ENCODE measurements at regions not wholly inside any gene's neighbourhood (a gene's known extent, or its start where the extent isn't known, plus 50 kb on each side); places are given as distances from the start of the nearest gene placed in this dataset.

GRCh38 chr5:60503771-60504170 is 196.2 kb downstream of the DEPDC1B start:
- H3K27ac Mint-ChIP-seq (ENCODE audit: unreplicated experiment), result no peak overlapping the region
- H3K27me3 Mint-ChIP-seq (ENCODE audit: unreplicated experiment), result peaks cover under 1% of the 10 kb centered on the region
- H3K4me1 Mint-ChIP-seq (ENCODE audit: low read depth, unreplicated experiment), result peaks cover 13% of the 10 kb centered on the region
- no peaks in the 10 kb centered on the region for H3K9me3 Mint-ChIP-seq (ENCODE audit: unreplicated experiment)
- H3K4me3 Mint-ChIP-seq (ENCODE audit: unreplicated experiment), result no peak overlapping the region
- TF ChIP-seq, protein P1, sequence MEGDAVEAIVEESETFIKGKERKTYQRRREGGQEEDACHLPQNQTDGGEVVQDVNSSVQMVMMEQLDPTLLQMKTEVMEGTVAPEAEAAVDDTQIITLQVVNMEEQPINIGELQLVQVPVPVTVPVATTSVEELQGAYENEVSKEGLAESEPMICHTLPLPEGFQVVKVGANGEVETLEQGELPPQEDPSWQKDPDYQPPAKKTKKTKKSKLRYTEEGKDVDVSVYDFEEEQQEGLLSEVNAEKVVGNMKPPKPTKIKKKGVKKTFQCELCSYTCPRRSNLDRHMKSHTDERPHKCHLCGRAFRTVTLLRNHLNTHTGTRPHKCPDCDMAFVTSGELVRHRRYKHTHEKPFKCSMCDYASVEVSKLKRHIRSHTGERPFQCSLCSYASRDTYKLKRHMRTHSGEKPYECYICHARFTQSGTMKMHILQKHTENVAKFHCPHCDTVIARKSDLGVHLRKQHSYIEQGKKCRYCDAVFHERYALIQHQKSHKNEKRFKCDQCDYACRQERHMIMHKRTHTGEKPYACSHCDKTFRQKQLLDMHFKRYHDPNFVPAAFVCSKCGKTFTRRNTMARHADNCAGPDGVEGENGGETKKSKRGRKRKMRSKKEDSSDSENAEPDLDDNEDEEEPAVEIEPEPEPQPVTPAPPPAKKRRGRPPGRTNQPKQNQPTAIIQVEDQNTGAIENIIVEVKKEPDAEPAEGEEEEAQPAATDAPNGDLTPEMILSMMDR (IDR thresholded peaks at IDR 0.05; ENCODE audit: partially characterized antibody, unreplicated experiment), result no peak
- DNase-seq, result no peak
- H3K36me3 Mint-ChIP-seq (ENCODE audit: unreplicated experiment), result no peaks in the 10 kb centered on the region

DNA sequence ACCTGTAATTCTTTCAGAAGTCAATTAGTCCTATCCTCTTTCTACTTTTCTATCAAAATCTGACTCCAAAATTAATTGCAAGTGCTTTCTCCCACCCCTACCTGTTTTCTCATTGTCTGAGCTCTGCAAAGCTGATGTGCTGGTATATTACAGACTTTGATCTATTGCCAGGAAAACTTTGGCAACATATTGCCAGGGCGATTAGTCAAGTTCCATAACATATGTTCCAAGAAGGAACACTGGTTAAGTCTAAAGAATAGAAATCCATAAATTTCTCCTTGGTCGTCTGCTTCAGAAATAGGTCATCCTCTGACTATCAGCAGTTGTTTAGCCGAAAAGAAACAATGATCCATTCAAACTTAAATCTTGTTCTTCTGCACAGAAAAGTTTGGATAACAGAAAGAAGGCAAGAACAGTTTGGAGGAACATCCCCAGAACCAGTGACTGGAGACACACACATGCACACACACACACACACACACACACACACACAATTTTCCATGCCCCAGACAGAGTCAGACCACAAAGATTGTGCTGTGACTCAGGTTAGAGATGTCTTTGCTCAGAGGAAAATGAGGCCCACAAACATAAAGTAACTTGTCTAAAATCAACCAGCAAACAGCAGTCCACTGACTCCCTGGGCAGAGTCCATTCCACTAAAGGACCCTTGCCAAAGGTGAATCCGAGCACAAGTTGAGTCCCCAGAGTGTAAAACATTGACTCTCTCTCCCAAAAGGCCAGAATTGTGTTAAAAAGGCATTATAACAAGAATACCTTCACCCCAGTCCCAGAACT is 202.1 kb downstream of the DEPDC1B start:
- H3K27ac Mint-ChIP-seq (ENCODE audit: unreplicated experiment), result no peak overlapping the region
- DNase-seq, result no peak

DNA sequence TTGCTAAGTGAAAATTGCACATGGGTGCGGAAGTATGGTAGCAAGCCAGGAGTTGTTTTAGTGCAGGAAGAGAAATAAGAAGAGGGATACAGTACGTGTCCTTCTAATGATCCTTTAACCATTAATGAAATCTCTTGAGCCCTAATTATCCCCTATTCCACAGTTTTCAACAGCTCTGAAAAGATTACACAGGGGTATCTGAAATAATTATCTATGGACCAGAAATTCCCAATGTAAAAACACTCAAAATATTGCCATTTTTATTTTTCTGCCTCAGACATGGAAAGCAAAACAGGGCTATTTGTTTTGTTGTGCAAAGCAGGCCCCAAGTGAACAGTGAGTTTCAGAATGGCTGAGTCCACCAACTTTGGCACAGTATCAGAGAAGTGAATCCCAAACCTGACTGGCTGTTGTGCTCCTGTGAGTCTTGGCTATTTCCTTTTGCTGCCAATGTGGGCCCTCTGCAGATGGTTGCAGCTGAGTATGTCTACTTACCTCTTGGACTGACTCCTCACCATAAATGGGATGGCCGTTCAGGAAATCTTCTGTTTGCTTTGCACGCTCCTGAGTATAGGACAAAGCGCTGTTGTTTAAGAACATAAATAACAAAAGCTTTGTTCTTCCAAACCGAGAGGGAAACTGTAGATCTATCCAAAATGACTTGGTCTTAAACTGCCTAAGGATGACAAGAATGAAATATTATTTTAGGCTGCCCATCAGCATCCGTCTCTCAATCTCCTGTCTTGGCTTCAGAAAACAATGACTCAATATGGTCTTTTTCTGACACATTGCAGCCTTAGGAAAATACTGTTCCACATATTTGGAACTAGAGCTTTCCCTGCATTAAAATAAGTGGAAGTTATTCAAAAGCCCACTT is 204.1 kb downstream of the DEPDC1B start:
- TF ChIP-seq, protein P1 (IDR thresholded peaks at IDR 0.05; ENCODE audit: partially characterized antibody, unreplicated experiment), result no peak
- no peaks in the 10 kb centered on the region for H3K36me3 Mint-ChIP-seq (ENCODE audit: unreplicated experiment)
- H3K27ac Mint-ChIP-seq (ENCODE audit: unreplicated experiment), result no peak overlapping the region
- H3K27me3 Mint-ChIP-seq (ENCODE audit: unreplicated experiment), result peaks cover 2% of the 10 kb centered on the region
- no peak for DNase-seq
- H3K4me1 Mint-ChIP-seq (ENCODE audit: low read depth, unreplicated experiment), result no peaks in the 10 kb centered on the region
- H3K9me3 Mint-ChIP-seq (ENCODE audit: unreplicated experiment), result no peaks in the 10 kb centered on the region
- H3K4me3 Mint-ChIP-seq (ENCODE audit: unreplicated experiment), result no peak overlapping the region

More for the DNA sequence above, 202.1 kb downstream of the DEPDC1B start:
- no peaks in the 10 kb centered on the region for H3K9me3 Mint-ChIP-seq (ENCODE audit: unreplicated experiment)
- TF ChIP-seq, protein P1 (IDR thresholded peaks at IDR 0.05; ENCODE audit: partially characterized antibody, unreplicated experiment), result no peak
- no peak overlapping the region for H3K4me3 Mint-ChIP-seq (ENCODE audit: unreplicated experiment)
- H3K36me3 Mint-ChIP-seq (ENCODE audit: unreplicated experiment), result no peaks in the 10 kb centered on the region
- no peaks in the 10 kb centered on the region for H3K4me1 Mint-ChIP-seq (ENCODE audit: low read depth, unreplicated experiment)
- peaks cover 2% of the 10 kb centered on the region for H3K27me3 Mint-ChIP-seq (ENCODE audit: unreplicated experiment)

DNA sequence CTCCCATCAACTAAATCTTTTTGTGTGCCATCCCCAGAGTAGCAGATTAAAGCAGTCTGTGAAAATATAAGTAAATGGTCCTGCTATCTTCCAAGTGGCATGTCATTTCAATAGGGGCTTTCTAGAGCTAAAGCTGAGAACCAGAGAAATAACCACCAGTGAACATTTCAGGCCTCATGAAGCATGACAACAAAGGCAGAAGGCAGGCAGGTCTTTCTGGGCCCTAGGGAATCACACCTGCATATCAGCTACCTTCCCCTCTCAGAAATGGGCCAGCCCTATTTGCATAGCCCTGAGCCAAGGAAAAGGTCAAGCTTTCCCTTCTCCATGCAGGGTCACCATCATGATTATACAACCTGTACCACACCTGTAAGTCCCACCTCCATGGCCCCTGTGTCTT is 205.3 kb downstream of the DEPDC1B start:
- Mint-ChIP-seq H3K27ac (ENCODE audit: unreplicated experiment) (no peak overlapping the region), H3K36me3 (ENCODE audit: unreplicated experiment) (no peaks in the 10 kb centered on the region), H3K4me3 (ENCODE audit: unreplicated experiment) (no peak overlapping the region), H3K27me3 (ENCODE audit: unreplicated experiment) (peaks cover 2% of the 10 kb centered on the region), H3K4me1 (ENCODE audit: low read depth, unreplicated experiment) (no peaks in the 10 kb centered on the region), H3K9me3 (ENCODE audit: unreplicated experiment) (no peaks in the 10 kb centered on the region)
- TF ChIP-seq, protein P1 (IDR thresholded peaks at IDR 0.05; ENCODE audit: partially characterized antibody, unreplicated experiment), result no peak
- DNase-seq, result no peak

Data from glutamatergic neuron (in vitro differentiated cells).